Fibroblast of lung (primary cell): ENCODE measurements at regions not wholly inside any gene's neighbourhood (a gene's known extent, or its start where the extent isn't known, plus 50 kb on each side); places are given as distances from the start of the nearest gene placed in this dataset.

Source experiments
- EZH2 ChIP-seq: IDR thresholded peaks from 2 replicates; pipeline ENCODE4 v1.5.1; 2012; ENCODE audit warnings: low read length, control low read depth, mild to moderate bottlenecking; ENCODE audit errors: missing control alignments
- TF ChIP-seq, protein P1 (sequence below), 2 donors: IDR thresholded peaks in 1 of 2; conservative IDR thresholded peaks in 1 of 2; 1 replicate in 1 of 2; 2 replicates in 1 of 2; pipeline ENCODE4 v1.5.1; 2011 to 2012; ENCODE audit warnings: low read length in 2 of 2, control low read depth in 1 of 2, inconsistent platforms in 1 of 2, low read depth in 1 of 2, mild to moderate bottlenecking in 1 of 2

DNA sequence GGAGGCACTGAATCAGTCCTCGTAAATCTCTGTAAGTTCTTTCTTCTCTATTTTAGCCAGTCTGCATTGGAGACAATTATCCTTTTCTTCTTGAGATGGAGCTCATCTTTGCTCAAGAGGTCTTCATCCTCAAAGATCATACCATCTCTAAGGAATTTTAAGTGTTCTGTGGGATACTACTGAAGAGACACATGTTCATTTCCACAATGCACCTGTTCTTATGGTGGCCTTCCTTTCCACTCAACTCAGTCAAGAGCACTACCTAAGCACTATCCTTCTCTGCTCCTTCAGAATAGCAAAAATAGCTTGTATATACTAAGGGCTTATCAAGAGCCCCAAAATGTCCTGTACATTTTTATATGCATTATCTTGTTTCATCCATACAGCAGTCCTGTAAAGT, 214.0 kb downstream of the KLF5 start:
- TF ChIP-seq, protein P1, sequence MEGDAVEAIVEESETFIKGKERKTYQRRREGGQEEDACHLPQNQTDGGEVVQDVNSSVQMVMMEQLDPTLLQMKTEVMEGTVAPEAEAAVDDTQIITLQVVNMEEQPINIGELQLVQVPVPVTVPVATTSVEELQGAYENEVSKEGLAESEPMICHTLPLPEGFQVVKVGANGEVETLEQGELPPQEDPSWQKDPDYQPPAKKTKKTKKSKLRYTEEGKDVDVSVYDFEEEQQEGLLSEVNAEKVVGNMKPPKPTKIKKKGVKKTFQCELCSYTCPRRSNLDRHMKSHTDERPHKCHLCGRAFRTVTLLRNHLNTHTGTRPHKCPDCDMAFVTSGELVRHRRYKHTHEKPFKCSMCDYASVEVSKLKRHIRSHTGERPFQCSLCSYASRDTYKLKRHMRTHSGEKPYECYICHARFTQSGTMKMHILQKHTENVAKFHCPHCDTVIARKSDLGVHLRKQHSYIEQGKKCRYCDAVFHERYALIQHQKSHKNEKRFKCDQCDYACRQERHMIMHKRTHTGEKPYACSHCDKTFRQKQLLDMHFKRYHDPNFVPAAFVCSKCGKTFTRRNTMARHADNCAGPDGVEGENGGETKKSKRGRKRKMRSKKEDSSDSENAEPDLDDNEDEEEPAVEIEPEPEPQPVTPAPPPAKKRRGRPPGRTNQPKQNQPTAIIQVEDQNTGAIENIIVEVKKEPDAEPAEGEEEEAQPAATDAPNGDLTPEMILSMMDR (conservative IDR thresholded peaks at IDR 0.05 in 1 of 2, IDR thresholded peaks at IDR 0.05 in 1 of 2; ENCODE audit: low read depth in 1 of 2, low read length in 2 of 2) = no peak
- no peak for TF ChIP-seq EZH2
